Fibroblast of mammary gland (primary cell): ENCODE measurements at regions not wholly inside any gene's neighbourhood (a gene's known extent, or its start where the extent isn't known, plus 50 kb on each side); places are given as distances from the start of the nearest gene placed in this dataset.

Experiments used
- DNase-seq: peaks from one replicate; pipeline ENCODE4 v3.0.0-alpha.2; 2010; ENCODE audit warnings: low read depth
- H3K4me3 ChIP-seq: 2 replicates; pipeline ENCODE4 v1.5.1; 2011; ENCODE audit warnings: low read depth, mild to moderate bottlenecking, low read length, moderate library complexity; ENCODE audit not compliant: control insufficient read depth
- TF ChIP-seq, protein P1 (sequence below): conservative IDR thresholded peaks from 2 replicates; pipeline ENCODE4 v1.5.1; 2011; ENCODE audit warnings: low read depth, low read length, inconsistent platforms; ENCODE audit not compliant: control insufficient read depth, insufficient read depth

GRCh38 chr20:22452442-22453011, 131.8 kb downstream of the FOXA2 start:
- TF ChIP-seq, protein P1, sequence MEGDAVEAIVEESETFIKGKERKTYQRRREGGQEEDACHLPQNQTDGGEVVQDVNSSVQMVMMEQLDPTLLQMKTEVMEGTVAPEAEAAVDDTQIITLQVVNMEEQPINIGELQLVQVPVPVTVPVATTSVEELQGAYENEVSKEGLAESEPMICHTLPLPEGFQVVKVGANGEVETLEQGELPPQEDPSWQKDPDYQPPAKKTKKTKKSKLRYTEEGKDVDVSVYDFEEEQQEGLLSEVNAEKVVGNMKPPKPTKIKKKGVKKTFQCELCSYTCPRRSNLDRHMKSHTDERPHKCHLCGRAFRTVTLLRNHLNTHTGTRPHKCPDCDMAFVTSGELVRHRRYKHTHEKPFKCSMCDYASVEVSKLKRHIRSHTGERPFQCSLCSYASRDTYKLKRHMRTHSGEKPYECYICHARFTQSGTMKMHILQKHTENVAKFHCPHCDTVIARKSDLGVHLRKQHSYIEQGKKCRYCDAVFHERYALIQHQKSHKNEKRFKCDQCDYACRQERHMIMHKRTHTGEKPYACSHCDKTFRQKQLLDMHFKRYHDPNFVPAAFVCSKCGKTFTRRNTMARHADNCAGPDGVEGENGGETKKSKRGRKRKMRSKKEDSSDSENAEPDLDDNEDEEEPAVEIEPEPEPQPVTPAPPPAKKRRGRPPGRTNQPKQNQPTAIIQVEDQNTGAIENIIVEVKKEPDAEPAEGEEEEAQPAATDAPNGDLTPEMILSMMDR = no peak
- H3K4me3 ChIP-seq = no peak overlapping the region
- DNase-seq = no peak

- DNase-seq = no peak
- TF ChIP-seq, protein P1 = no peak
- no peak overlapping the region for H3K4me3 ChIP-seq
These were observed 133.8 kb downstream of the FOXA2 start for GRCh38 chr20:22450537-22450936.

DNA sequence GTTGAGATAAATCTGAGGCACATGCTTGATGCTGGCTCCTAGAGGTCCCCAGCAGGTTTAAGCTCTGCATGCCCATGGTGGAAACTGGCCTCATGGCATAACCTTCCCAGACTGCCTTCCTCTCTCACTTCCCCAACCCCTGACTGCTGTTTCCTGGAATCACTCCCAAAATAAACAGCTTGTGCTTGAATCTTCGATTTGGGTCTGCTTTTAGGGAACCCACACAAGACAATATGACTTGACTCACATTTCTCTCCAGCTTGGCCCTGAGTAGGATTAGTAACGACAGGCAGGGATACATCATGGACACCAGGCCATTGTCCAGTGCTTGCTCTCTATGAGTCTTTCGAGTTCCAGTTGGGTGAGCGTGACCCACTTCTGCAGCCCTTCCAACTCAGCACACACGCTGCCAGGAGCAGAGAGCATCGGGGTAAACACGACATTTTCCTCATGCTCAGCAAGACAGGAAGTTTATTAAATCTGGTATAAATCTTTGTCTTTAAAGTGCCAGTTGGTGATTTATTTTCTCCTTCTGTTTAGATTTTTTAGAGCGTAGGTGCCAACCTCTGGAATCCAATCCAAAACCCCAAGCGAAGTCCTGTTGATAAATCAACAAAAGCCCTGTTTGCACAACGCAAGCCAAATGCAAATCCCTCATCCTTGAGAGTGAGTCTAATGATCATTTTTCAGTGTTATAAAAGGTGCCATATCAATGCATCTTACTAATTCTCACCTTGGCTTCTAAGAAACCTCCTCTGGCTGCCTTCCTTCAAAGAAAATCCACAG, 135.0 kb downstream of the FOXA2 start:
- no peak for DNase-seq
- TF ChIP-seq, protein P1 = no peak

GRCh38 chr20:22447447-22447778, 137.0 kb downstream of the FOXA2 start:
- DNase-seq = no peak
- H3K4me3 ChIP-seq = no peak overlapping the region

More for the DNA sequence above, 135.0 kb downstream of the FOXA2 start:
- H3K4me3 ChIP-seq = no peak overlapping the region

DNA sequence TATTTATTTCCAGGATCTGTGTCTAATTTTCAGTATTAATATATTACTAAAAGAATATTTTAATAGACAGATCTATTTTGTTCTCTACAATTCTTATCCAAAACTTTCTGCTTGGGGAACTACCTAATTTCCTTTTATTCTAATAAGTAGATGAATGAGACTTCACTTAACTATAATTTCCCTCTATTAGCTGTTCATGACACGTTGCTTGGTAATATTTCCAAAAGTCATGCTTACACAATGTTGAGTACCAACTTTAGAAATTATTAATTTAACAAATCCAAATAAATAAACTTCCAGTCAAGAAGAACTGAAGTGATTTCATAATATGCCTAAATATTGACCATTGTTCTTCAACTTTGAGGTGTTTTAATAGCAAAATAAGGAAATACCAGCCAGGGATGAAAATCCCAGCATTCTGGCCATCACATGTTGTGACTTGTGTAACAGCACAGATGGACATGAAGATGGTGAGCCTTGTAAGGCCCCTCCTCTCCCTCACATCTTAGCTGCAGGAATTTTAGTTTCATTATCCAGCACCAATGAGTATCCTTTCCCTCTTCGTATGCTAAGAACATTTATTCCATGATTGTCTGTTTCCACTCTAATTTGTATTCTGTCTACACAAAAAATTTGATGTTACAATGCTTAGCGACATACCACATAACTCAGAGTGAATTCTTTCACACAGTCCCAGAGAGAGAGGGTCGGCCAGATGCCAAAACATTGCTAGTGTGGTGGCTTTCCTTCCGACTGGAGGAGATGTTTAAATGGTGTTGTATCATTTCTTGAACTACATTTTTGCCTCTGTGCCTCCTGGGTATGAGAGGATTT, 137.5 kb downstream of the FOXA2 start:
- no peak for DNase-seq
- TF ChIP-seq, protein P1 = no peak
- H3K4me3 ChIP-seq = no peak overlapping the region

More at GRCh38 chr20:22447447-22447778, 137.0 kb downstream of the FOXA2 start:
- TF ChIP-seq, protein P1 = no peak

DNA sequence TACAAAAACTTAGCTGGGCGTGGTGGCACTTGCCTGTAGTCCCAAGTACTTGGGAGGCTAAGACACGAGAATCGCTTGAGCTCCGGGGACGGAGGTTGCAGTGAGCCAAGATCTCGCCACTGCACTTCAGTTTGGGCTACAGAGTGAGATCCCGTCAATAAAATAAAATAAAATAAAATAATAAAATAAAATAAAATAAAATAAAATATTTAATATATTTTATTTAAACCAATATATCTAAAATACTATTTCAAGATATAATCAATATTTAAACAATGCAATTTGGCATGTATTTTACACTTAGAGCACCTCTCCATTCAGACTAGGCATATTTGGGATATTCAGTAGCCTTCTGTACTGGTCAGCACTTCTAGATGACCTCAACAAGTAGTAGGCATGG, 142.1 kb downstream of the FOXA2 start:
- TF ChIP-seq, protein P1 = no peak
- DNase-seq = no peak
- H3K4me3 ChIP-seq = no peak overlapping the region
